ENCODE measurements at regions not wholly inside any gene's neighbourhood (a gene's known extent, or its start where the extent isn't known, plus 50 kb on each side); places are given as distances from the start of the nearest gene placed in this dataset.

- no peak overlapping the region for H3K4me3 ChIP-seq (ENCODE audit: low read length)
- H3K4me1 ChIP-seq (ENCODE audit: insufficient read depth, low read length): peaks cover 9% of the 10 kb centered on the region
- no peak overlapping the region for H3K27ac ChIP-seq (ENCODE audit: low read length)
- H3K36me3 ChIP-seq (ENCODE audit: insufficient read depth, low read depth, low read length): no peaks in the 10 kb centered on the region
- no peak overlapping the region for H3K9ac ChIP-seq (ENCODE audit: low read depth, low read length)
- H3K9me3 ChIP-seq (ENCODE audit: insufficient read depth, low read depth, low read length): no peaks in the 10 kb centered on the region
- no peaks in the 10 kb centered on the region for H3K27me3 ChIP-seq (ENCODE audit: insufficient read depth, low read length)
These were observed 266.6 kb upstream of the GAS1 start for GRCh38 chr9:87213948-87214347.

- Histone ChIP-seq H3K36me3 (ENCODE audit: insufficient read depth, low read depth, low read length) (no peaks in the 10 kb centered on the region), H3K27ac (ENCODE audit: low read length) (no peak overlapping the region), H3K9ac (ENCODE audit: low read depth, low read length) (no peak overlapping the region), H3K9me3 (ENCODE audit: insufficient read depth, low read depth, low read length) (no peaks in the 10 kb centered on the region), H3K27me3 (ENCODE audit: insufficient read depth, low read length) (no peaks in the 10 kb centered on the region), H3K4me3 (ENCODE audit: low read length) (no peak overlapping the region), H3K4me1 (ENCODE audit: insufficient read depth, low read length) (peaks cover 9% of the 10 kb centered on the region)
These were observed 267.7 kb upstream of the GAS1 start for GRCh38 chr9:87214991-87215390.

GRCh38 chr9:87216036-87216435, 268.7 kb upstream of the GAS1 start:
- no peaks in the 10 kb centered on the region for H3K9me3 ChIP-seq (ENCODE audit: insufficient read depth, low read depth, low read length)
- no peaks in the 10 kb centered on the region for H3K27me3 ChIP-seq (ENCODE audit: insufficient read depth, low read length)
- no peak overlapping the region for H3K9ac ChIP-seq (ENCODE audit: low read depth, low read length)
- peaks cover 9% of the 10 kb centered on the region for H3K4me1 ChIP-seq (ENCODE audit: insufficient read depth, low read length)
- H3K4me3 ChIP-seq (ENCODE audit: low read length): no peak overlapping the region
- no peak overlapping the region for H3K27ac ChIP-seq (ENCODE audit: low read length)
- no peaks in the 10 kb centered on the region for H3K36me3 ChIP-seq (ENCODE audit: insufficient read depth, low read depth, low read length)

DNA sequence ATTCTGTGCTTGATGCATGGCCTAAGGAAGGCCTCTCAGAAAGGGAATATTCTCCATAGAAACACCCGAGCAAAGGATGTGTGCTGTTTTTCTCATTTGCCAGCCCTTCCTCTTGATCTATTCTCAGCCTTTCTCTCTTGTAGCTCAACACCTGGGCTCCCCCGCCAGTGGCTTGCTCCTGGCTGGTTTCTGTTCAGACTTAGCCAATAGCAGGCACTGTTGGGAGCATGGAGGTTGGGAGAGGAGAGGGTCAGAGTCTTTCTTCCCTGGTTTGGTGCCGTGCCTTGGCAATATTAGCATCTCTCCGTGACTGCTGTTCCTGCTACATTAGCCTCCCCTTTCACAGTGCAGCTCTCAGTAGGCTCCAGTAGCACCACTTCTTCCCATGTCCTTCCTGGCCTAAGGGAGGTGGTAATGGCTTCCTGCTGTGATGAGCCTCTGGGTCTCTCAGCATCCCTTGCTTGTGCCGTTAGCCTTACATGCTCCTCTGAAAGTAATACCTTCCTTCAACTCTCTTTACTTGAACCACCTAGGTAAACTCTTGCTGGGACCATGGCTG, 269.7 kb upstream of the GAS1 start:
- H3K9me3 ChIP-seq (ENCODE audit: insufficient read depth, low read depth, low read length): no peaks in the 10 kb centered on the region
- H3K27me3 ChIP-seq (ENCODE audit: insufficient read depth, low read length): no peaks in the 10 kb centered on the region
- H3K36me3 ChIP-seq (ENCODE audit: insufficient read depth, low read depth, low read length): no peaks in the 10 kb centered on the region
- no peak overlapping the region for H3K27ac ChIP-seq (ENCODE audit: low read length)
- no peak overlapping the region for H3K4me3 ChIP-seq (ENCODE audit: low read length)
- no peak overlapping the region for H3K9ac ChIP-seq (ENCODE audit: low read depth, low read length)
- peaks cover 9% of the 10 kb centered on the region for H3K4me1 ChIP-seq (ENCODE audit: insufficient read depth, low read length)

GRCh38 chr9:87223392-87224246, 274.0 kb upstream of the DAPK1 start:
- H3K4me1 ChIP-seq (ENCODE audit: insufficient read depth, low read length): no peaks in the 10 kb centered on the region
- H3K9ac ChIP-seq (ENCODE audit: low read depth, low read length): no peak overlapping the region
- no peaks in the 10 kb centered on the region for H3K9me3 ChIP-seq (ENCODE audit: insufficient read depth, low read depth, low read length)
- no peak overlapping the region for H3K4me3 ChIP-seq (ENCODE audit: low read length)
- H3K27ac ChIP-seq (ENCODE audit: low read length): no peak overlapping the region
- H3K27me3 ChIP-seq (ENCODE audit: insufficient read depth, low read length): no peaks in the 10 kb centered on the region
- H3K36me3 ChIP-seq (ENCODE audit: insufficient read depth, low read depth, low read length): no peaks in the 10 kb centered on the region

GRCh38 chr9:87226896-87227295, 270.8 kb upstream of the DAPK1 start:
- H3K27me3 ChIP-seq (ENCODE audit: insufficient read depth, low read length): no peaks in the 10 kb centered on the region
- H3K4me1 ChIP-seq (ENCODE audit: insufficient read depth, low read length): no peaks in the 10 kb centered on the region
- no peak overlapping the region for H3K4me3 ChIP-seq (ENCODE audit: low read length)

DNA sequence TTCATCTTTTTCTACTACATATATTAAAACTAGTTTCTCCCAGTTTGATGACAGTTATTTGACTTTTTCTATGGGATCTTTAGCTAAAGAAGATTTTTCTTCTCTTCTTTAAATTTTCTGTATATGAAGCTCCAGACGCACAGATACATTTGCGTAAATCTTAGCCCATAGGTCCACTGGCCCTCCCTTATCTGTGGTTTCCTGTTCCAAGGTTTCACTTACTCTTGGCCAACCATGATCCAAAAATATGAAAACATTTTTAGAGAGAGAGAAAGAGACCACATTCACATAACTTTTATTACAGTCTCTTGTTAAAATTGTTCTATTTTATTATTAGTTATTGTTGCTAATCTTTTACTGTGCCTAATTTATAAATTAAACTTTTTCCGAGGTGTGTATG, 270.2 kb upstream of the DAPK1 start:
- H3K9me3 ChIP-seq (ENCODE audit: insufficient read depth, low read depth, low read length): no peaks in the 10 kb centered on the region; the same call in 1 of the 2 replicates
- no peak overlapping the region for H3K4me3 ChIP-seq (ENCODE audit: low read length)
- H3K4me1 ChIP-seq (ENCODE audit: insufficient read depth, low read length): no peaks in the 10 kb centered on the region
- H3K36me3 ChIP-seq (ENCODE audit: insufficient read depth, low read depth, low read length): no peaks in the 10 kb centered on the region
- no peak overlapping the region for H3K27ac ChIP-seq (ENCODE audit: low read length)
- no peaks in the 10 kb centered on the region for H3K27me3 ChIP-seq (ENCODE audit: insufficient read depth, low read length)
- H3K9ac ChIP-seq (ENCODE audit: low read depth, low read length): no peak overlapping the region

More at GRCh38 chr9:87226896-87227295, 270.8 kb upstream of the DAPK1 start:
- Histone ChIP-seq H3K27ac (ENCODE audit: low read length) (no peak overlapping the region), H3K36me3 (ENCODE audit: insufficient read depth, low read depth, low read length) (no peaks in the 10 kb centered on the region), H3K9me3 (ENCODE audit: insufficient read depth, low read depth, low read length) (no peaks in the 10 kb centered on the region; the same call in 1 of the 2 replicates), H3K9ac (ENCODE audit: low read depth, low read length) (no peak overlapping the region)

DNA sequence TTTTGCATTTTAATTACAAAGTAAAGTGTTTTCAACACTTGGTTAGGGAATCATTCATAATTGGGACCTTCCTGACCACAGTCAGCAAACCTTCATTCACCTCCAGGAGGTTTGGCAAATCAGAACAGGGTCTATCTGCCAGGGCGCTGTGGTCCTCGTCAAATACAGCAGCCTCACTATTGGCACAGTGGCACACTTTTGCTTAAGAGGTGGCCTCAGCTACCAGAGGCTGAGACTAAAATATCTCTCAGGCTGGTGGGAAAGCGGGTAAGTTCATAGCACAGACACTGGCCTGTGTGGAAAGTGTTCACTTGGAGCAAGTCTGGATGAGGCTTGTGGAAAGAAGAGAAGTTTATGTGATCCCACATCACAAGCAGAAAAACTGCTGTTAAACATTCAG, 268.6 kb upstream of the DAPK1 start:
- Histone ChIP-seq H3K4me1 (ENCODE audit: insufficient read depth, low read length) (no peaks in the 10 kb centered on the region), H3K36me3 (ENCODE audit: insufficient read depth, low read depth, low read length) (no peaks in the 10 kb centered on the region), H3K27me3 (ENCODE audit: insufficient read depth, low read length) (no peaks in the 10 kb centered on the region), H3K27ac (ENCODE audit: low read length) (no peak overlapping the region), H3K9me3 (ENCODE audit: insufficient read depth, low read depth, low read length) (no peaks in the 10 kb centered on the region; the same call in 1 of the 2 replicates), H3K4me3 (ENCODE audit: low read length) (no peak overlapping the region), H3K9ac (ENCODE audit: low read depth, low read length) (no peak overlapping the region)

GRCh38 chr9:87233431-87233830, 264.2 kb upstream of the DAPK1 start:
- H3K27me3 ChIP-seq (ENCODE audit: insufficient read depth, low read length): no peaks in the 10 kb centered on the region
- no peaks in the 10 kb centered on the region for H3K4me1 ChIP-seq (ENCODE audit: insufficient read depth, low read length)
- H3K36me3 ChIP-seq (ENCODE audit: insufficient read depth, low read depth, low read length): no peaks in the 10 kb centered on the region
- H3K9ac ChIP-seq (ENCODE audit: low read depth, low read length): no peak overlapping the region
- H3K9me3 ChIP-seq (ENCODE audit: insufficient read depth, low read depth, low read length): no peaks in the 10 kb centered on the region; the same call in 1 of the 2 replicates
- no peak overlapping the region for H3K4me3 ChIP-seq (ENCODE audit: low read length)
- no peak overlapping the region for H3K27ac ChIP-seq (ENCODE audit: low read length)

- Histone ChIP-seq H3K9me3 (ENCODE audit: insufficient read depth, low read depth, low read length) (no peaks in the 10 kb centered on the region; the same call in 1 of the 2 replicates), H3K4me1 (ENCODE audit: insufficient read depth, low read length) (no peaks in the 10 kb centered on the region), H3K36me3 (ENCODE audit: insufficient read depth, low read depth, low read length) (no peaks in the 10 kb centered on the region), H3K9ac (ENCODE audit: low read depth, low read length) (no peak overlapping the region), H3K27me3 (ENCODE audit: insufficient read depth, low read length) (no peaks in the 10 kb centered on the region), H3K4me3 (ENCODE audit: low read length) (no peak overlapping the region), H3K27ac (ENCODE audit: low read length) (no peak overlapping the region)
These were observed 263.7 kb upstream of the DAPK1 start for GRCh38 chr9:87233899-87234455.

GRCh38 chr9:87234854-87235253, 262.8 kb upstream of the DAPK1 start:
- Histone ChIP-seq H3K36me3 (ENCODE audit: insufficient read depth, low read depth, low read length) (no peaks in the 10 kb centered on the region), H3K4me3 (ENCODE audit: low read length) (no peak overlapping the region), H3K4me1 (ENCODE audit: insufficient read depth, low read length) (no peaks in the 10 kb centered on the region), H3K27me3 (ENCODE audit: insufficient read depth, low read length) (no peaks in the 10 kb centered on the region), H3K9me3 (ENCODE audit: insufficient read depth, low read depth, low read length) (no peaks in the 10 kb centered on the region; the same call in 1 of the 2 replicates), H3K27ac (ENCODE audit: low read length) (no peak overlapping the region), H3K9ac (ENCODE audit: low read depth, low read length) (no peak overlapping the region)

GRCh38 chr9:87236546-87236945, 261.1 kb upstream of the DAPK1 start:
- Histone ChIP-seq H3K36me3 (ENCODE audit: insufficient read depth, low read depth, low read length) (no peaks in the 10 kb centered on the region), H3K27me3 (ENCODE audit: insufficient read depth, low read length) (no peaks in the 10 kb centered on the region), H3K4me3 (ENCODE audit: low read length) (no peak overlapping the region), H3K9me3 (ENCODE audit: insufficient read depth, low read depth, low read length) (no peaks in the 10 kb centered on the region; the same call in 1 of the 2 replicates), H3K27ac (ENCODE audit: low read length) (no peak overlapping the region), H3K9ac (ENCODE audit: low read depth, low read length) (no peak overlapping the region), H3K4me1 (ENCODE audit: insufficient read depth, low read length) (no peaks in the 10 kb centered on the region)

Measured in iPS-20b (cell line).